ENCODE measurements at regions not wholly inside any gene's neighbourhood (a gene's known extent, or its start where the extent isn't known, plus 50 kb on each side); places are given as distances from the start of the nearest gene placed in this dataset.
"Not testable (repeated sequence)": the region's sequence is repeated elsewhere in the genome, so short reads cannot be mapped to it uniquely, and the experiment has no call there.

- H3K27ac ChIP-seq: no peak overlapping the region
- H3K4me1 ChIP-seq (ENCODE audit: control insufficient read depth in 1 of 2, insufficient read depth in 1 of 2, low read depth in 1 of 2, low read length in 1 of 2): no peaks in the 10 kb centered on the region
- no peak overlapping the region for H3K4me3 ChIP-seq (ENCODE audit: low read depth in 1 of 2, low read length in 1 of 2)
- H3K36me3 ChIP-seq: no peaks in the 10 kb centered on the region
- no peaks in the 10 kb centered on the region for H3K9me3 ChIP-seq
- no peak for TF ChIP-seq CTCF (IDR thresholded peaks at IDR 0.05)
- peaks cover 34% of the 10 kb centered on the region for H3K27me3 ChIP-seq
Observed at GRCh38 chr3:10694179-10694578, 121.8 kb upstream of the SLC6A11 start.

- H3K27me3 ChIP-seq: peaks cover 42% of the 10 kb centered on the region
- H3K36me3 ChIP-seq; H3K4me3 ChIP-seq (ENCODE audit: low read depth in 1 of 2, low read length in 1 of 2); H3K9me3 ChIP-seq; H3K4me1 ChIP-seq (ENCODE audit: control insufficient read depth in 1 of 2, insufficient read depth in 1 of 2, low read depth in 1 of 2, low read length in 1 of 2); H3K27ac ChIP-seq: not testable (repeated sequence)
Observed at GRCh38 chr3:10695186-10695585, 120.8 kb upstream of the SLC6A11 start.

GRCh38 chr3:10695595-10696285 lies 120.3 kb upstream of the SLC6A11 start:
- Histone ChIP-seq H3K4me1 (ENCODE audit: control insufficient read depth in 1 of 2, insufficient read depth in 1 of 2, low read depth in 1 of 2, low read length in 1 of 2) (no peaks in the 10 kb centered on the region), H3K27me3 (peaks cover 48% of the 10 kb centered on the region), H3K4me3 (ENCODE audit: low read depth in 1 of 2, low read length in 1 of 2) (no peak overlapping the region), H3K27ac (no peak overlapping the region), H3K9me3 (no peaks in the 10 kb centered on the region), H3K36me3 (no peaks in the 10 kb centered on the region)
- no peak for TF ChIP-seq CTCF (IDR thresholded peaks at IDR 0.05)

GRCh38 chr3:10697918-10698317 lies 118.1 kb upstream of the SLC6A11 start:
- Histone ChIP-seq H3K4me1 (ENCODE audit: control insufficient read depth in 1 of 2, insufficient read depth in 1 of 2, low read depth in 1 of 2, low read length in 1 of 2) (no peaks in the 10 kb centered on the region), H3K9me3 (no peaks in the 10 kb centered on the region), H3K27ac (no peak overlapping the region), H3K4me3 (ENCODE audit: low read depth in 1 of 2, low read length in 1 of 2) (no peak overlapping the region), H3K36me3 (no peaks in the 10 kb centered on the region), H3K27me3 (peaks cover 59% of the 10 kb centered on the region)
- no peak for TF ChIP-seq CTCF (IDR thresholded peaks at IDR 0.05)

GRCh38 chr3:10700821-10701220 lies 115.2 kb upstream of the SLC6A11 start:
- TF ChIP-seq CTCF (IDR thresholded peaks at IDR 0.05): no peak
- H3K27ac ChIP-seq: no peak overlapping the region
- no peaks in the 10 kb centered on the region for H3K36me3 ChIP-seq
- no peak overlapping the region for H3K4me3 ChIP-seq (ENCODE audit: low read depth in 1 of 2, low read length in 1 of 2)
- peaks cover 80% of the 10 kb centered on the region for H3K27me3 ChIP-seq
- H3K9me3 ChIP-seq: no peaks in the 10 kb centered on the region
- H3K4me1 ChIP-seq (ENCODE audit: control insufficient read depth in 1 of 2, insufficient read depth in 1 of 2, low read depth in 1 of 2, low read length in 1 of 2): no peaks in the 10 kb centered on the region

GRCh38 chr3:10702961-10703740 lies 112.9 kb upstream of the SLC6A11 start:
- H3K9me3 ChIP-seq: no peaks in the 10 kb centered on the region
- no peaks in the 10 kb centered on the region for H3K4me1 ChIP-seq (ENCODE audit: control insufficient read depth in 1 of 2, insufficient read depth in 1 of 2, low read depth in 1 of 2, low read length in 1 of 2)
- H3K4me3 ChIP-seq (ENCODE audit: low read depth in 1 of 2, low read length in 1 of 2): no peak overlapping the region
- TF ChIP-seq CTCF (IDR thresholded peaks at IDR 0.05): no peak
- H3K27ac ChIP-seq: no peak overlapping the region
- H3K27me3 ChIP-seq: peaks cover 93% of the 10 kb centered on the region
- no peaks in the 10 kb centered on the region for H3K36me3 ChIP-seq
